GM23338 (cell line): ENCODE measurements at regions not wholly inside any gene's neighbourhood (a gene's known extent, or its start where the extent isn't known, plus 50 kb on each side); places are given as distances from the start of the nearest gene placed in this dataset.

Experiments
- ATAC-seq: fragments of 200-7000 bp; cut with Tn5 transposase; 3 replicates; pipeline ENCODE4 v1.9.1; 2020
- DNase-seq: peaks from one replicate; pipeline ENCODE4 v3.0.0-alpha.2; 2015; ENCODE audit warnings: low spot score
- H2AFZ ChIP-seq: fragments of 200-600 bp; sonication (generic); 2 replicates; pipeline ENCODE4 v1.8.0; 2016; ENCODE audit warnings: antibody characterized with exemption, mild to moderate bottlenecking, moderate library complexity
- H3F3A ChIP-seq: fragments of 200-600 bp; sonication (generic); replicated peaks from 2 replicates; pipeline ENCODE4 v1.8.0; 2017; ENCODE audit warnings: antibody characterized with exemption, mixed run types, low read depth
- H3K27ac ChIP-seq: fragments of 200-600 bp; sonication (generic); 2 replicates; pipeline ENCODE4 v1.6.1; 2016; ENCODE audit warnings: low read depth
- H3K27me3 ChIP-seq: fragments of 200-600 bp; sonication (generic); 2 replicates; pipeline ENCODE4 v1.8.0; 2016; ENCODE audit warnings: mild to moderate bottlenecking, mixed run types, moderate library complexity; ENCODE audit not compliant: insufficient read depth
- H3K36me3 ChIP-seq: fragments of 200-600 bp; sonication (generic); 2 replicates; pipeline ENCODE4 v1.8.0; 2016; ENCODE audit warnings: mild to moderate bottlenecking; ENCODE audit not compliant: insufficient read depth
- H3K4me1 ChIP-seq: fragments of 200-600 bp; sonication (generic); 2 replicates; pipeline ENCODE4 v1.8.0; 2016; ENCODE audit warnings: mild to moderate bottlenecking, moderate library complexity; ENCODE audit not compliant: insufficient read depth
- H3K4me2 ChIP-seq: fragments of 200-600 bp; sonication (generic); 2 replicates; pipeline ENCODE4 v1.7.1; 2017; ENCODE audit warnings: mixed run types
- H3K4me3 ChIP-seq: fragments of 200-600 bp; sonication (generic); 2 replicates; pipeline ENCODE4 v1.6.1; 2016; ENCODE audit warnings: mixed run types
- H3K79me2 ChIP-seq: fragments of 200-600 bp; sonication (generic); replicated peaks from 2 replicates; pipeline ENCODE4 v1.8.0; 2017; ENCODE audit warnings: mild to moderate bottlenecking; ENCODE audit not compliant: insufficient read depth
- H3K9me2 ChIP-seq: fragments of 200-600 bp; sonication (generic); 2 replicates; pipeline ENCODE4 v1.8.0; 2017; ENCODE audit not compliant: insufficient read depth
- H4K20me1 ChIP-seq: fragments of 200-600 bp; sonication (generic); replicated peaks from 2 replicates; pipeline ENCODE4 v1.8.0; 2017; ENCODE audit warnings: mild to moderate bottlenecking; ENCODE audit not compliant: insufficient read depth
- H3K27ac Mint-ChIP-seq: 2 replicates; pipeline ENCODE4 v1.8.0; 2020; ENCODE audit warnings: inconsistent platforms, mild to moderate bottlenecking, moderate library complexity, mixed read lengths
- H3K27me3 Mint-ChIP-seq: 3 replicates; pipeline ENCODE4 v1.8.0; 2022; ENCODE audit warnings: low read depth, mild to moderate bottlenecking, moderate library complexity, mixed read lengths, inconsistent platforms; ENCODE audit not compliant: insufficient read depth, poor library complexity
- H3K36me3 Mint-ChIP-seq: 3 replicates; pipeline ENCODE4 v1.8.0; 2021; ENCODE audit warnings: low read depth, mild to moderate bottlenecking, inconsistent platforms, moderate library complexity, mixed read lengths
- H3K4me1 Mint-ChIP-seq: 3 replicates; pipeline ENCODE4 v1.8.0; 2020; ENCODE audit warnings: mild to moderate bottlenecking, inconsistent platforms, mixed read lengths
- H3K4me3 Mint-ChIP-seq: 3 replicates; pipeline ENCODE4 v1.8.0; 2021; ENCODE audit warnings: moderate library complexity, mild to moderate bottlenecking, inconsistent platforms, mixed read lengths
- H3K9me3 Mint-ChIP-seq: 3 replicates; pipeline ENCODE4 v1.8.0; 2020; ENCODE audit warnings: moderate library complexity, mild to moderate bottlenecking, inconsistent platforms, mixed read lengths
- CREB1 ChIP-seq: fragments of 250-450 bp; sonication (Bioruptor Pico); IDR thresholded peaks from 2 replicates; pipeline ENCODE4 v1.5.0; 2020; ENCODE audit warnings: low read depth, mild to moderate bottlenecking, moderate library complexity
- CTCF ChIP-seq, 2 experiments: fragments of 200-600 bp in 1 of 2; sonication (generic) in 1 of 2; conservative IDR thresholded peaks; 2 replicates each; pipeline versions ENCODE4 v1.5.1 to v1.6.1; 2016 to 2017; ENCODE audit warnings: antibody characterized with exemption in 2 of 2, low read depth in 2 of 2, mild to moderate bottlenecking in 2 of 2, moderate library complexity in 1 of 2
- ETS1 ChIP-seq: IDR thresholded peaks from 2 replicates; pipeline ENCODE4 v1.6.1; 2016; ENCODE audit warnings: antibody characterized with exemption
- EZH2 ChIP-seq: fragments of 200-600 bp; sonication (generic); IDR thresholded peaks from one replicate; pipeline ENCODE4 v1.8.0; 2017; ENCODE audit warnings: antibody characterized with exemption, mild to moderate bottlenecking, low read depth; ENCODE audit not compliant: unreplicated experiment
- EZH2phosphoT487 ChIP-seq: fragments of 200-600 bp; sonication (generic); IDR thresholded peaks from one replicate; pipeline ENCODE4 v1.8.1; 2018; ENCODE audit warnings: antibody characterized with exemption; ENCODE audit not compliant: unreplicated experiment
- JUNB ChIP-seq: IDR thresholded peaks from one replicate; pipeline ENCODE4 v1.6.1; 2016; ENCODE audit warnings: antibody characterized with exemption; ENCODE audit not compliant: unreplicated experiment
- NANOG ChIP-seq: IDR thresholded peaks from 2 replicates; pipeline ENCODE4 v1.6.1; 2016; ENCODE audit warnings: antibody characterized with exemption, borderline replicate concordance
- POLR2AphosphoS5 ChIP-seq: IDR thresholded peaks from 2 replicates; pipeline ENCODE4 v1.6.1; 2016; ENCODE audit warnings: antibody characterized with exemption, low read depth
- REST ChIP-seq: IDR thresholded peaks from one replicate; pipeline ENCODE4 v1.6.1; 2018; ENCODE audit warnings: antibody characterized with exemption; ENCODE audit not compliant: unreplicated experiment
- STAT1 ChIP-seq: IDR thresholded peaks from one replicate; pipeline ENCODE4 v1.6.1; 2016; ENCODE audit warnings: antibody characterized with exemption; ENCODE audit not compliant: unreplicated experiment
- ZNF114 ChIP-seq: fragments of 250-450 bp; sonication (Bioruptor Pico); IDR thresholded peaks from 2 replicates; pipeline ENCODE4 v1.5.0; 2020; ENCODE audit warnings: mild to moderate bottlenecking, moderate library complexity
- ZNF331 ChIP-seq: fragments of 250-450 bp; sonication (Bioruptor Pico); IDR thresholded peaks from 2 replicates; pipeline ENCODE4 v1.5.0; 2020; ENCODE audit warnings: low read depth, mild to moderate bottlenecking, moderate library complexity
- ZNF462 ChIP-seq: fragments of 250-450 bp; sonication (Bioruptor Pico); IDR thresholded peaks from 2 replicates; pipeline ENCODE4 v1.5.0; 2020; ENCODE audit warnings: mild to moderate bottlenecking, moderate library complexity

- ATAC-seq: no peak
- Histone ChIP-seq H2AFZ (peak overlapping the region; percentile 53; the same call in 1 of the 2 replicates), H3K36me3 (no peaks in the 10 kb centered on the region), H3K27me3 (no peaks in the 10 kb centered on the region), H3K9me2 (no peaks in the 10 kb centered on the region), H4K20me1 (no peaks in the 10 kb centered on the region), H3K4me2 (no peak overlapping the region), H3K79me2 (no peaks in the 10 kb centered on the region), H3F3A (no peaks in the 10 kb centered on the region), H3K27ac (no peak overlapping the region), H3K4me3 (no peak overlapping the region), H3K4me1 (no peaks in the 10 kb centered on the region)
- H3K36me3 Mint-ChIP-seq: no peaks in the 10 kb centered on the region
- no peak for TF ChIP-seq REST
- no peak for TF ChIP-seq ZNF462 (CRISPR knock-in tag)
- TF ChIP-seq EZH2phosphoT487: no peak
- TF ChIP-seq CREB1 (CRISPR knock-in tag): no peak
- TF ChIP-seq POLR2AphosphoS5: no peak
- TF ChIP-seq CTCF (conservative IDR thresholded peaks at IDR 0.05; ENCODE audit: low read depth in 2 of 2): no peak
- TF ChIP-seq NANOG: no peak
- no peak for TF ChIP-seq ZNF331 (CRISPR knock-in tag)
- no peak for TF ChIP-seq ETS1
- no peak for TF ChIP-seq STAT1
- TF ChIP-seq JUNB: no peak
- TF ChIP-seq ZNF114 (CRISPR knock-in tag): no peak
- no peak for TF ChIP-seq EZH2
- H3K4me3 Mint-ChIP-seq: no peak overlapping the region
- H3K27me3 Mint-ChIP-seq: no peaks in the 10 kb centered on the region
- H3K27ac Mint-ChIP-seq: no peak overlapping the region
- H3K9me3 Mint-ChIP-seq: no peaks in the 10 kb centered on the region
- no peaks in the 10 kb centered on the region for H3K4me1 Mint-ChIP-seq
- DNase-seq: no peak
Measured at GRCh38 chr6:122130026-122130348, 269.5 kb upstream of the HSF2 start.
